ENCODE measurements at regions not wholly inside any gene's neighbourhood (a gene's known extent, or its start where the extent isn't known, plus 50 kb on each side); places are given as distances from the start of the nearest gene placed in this dataset.

- TF ChIP-seq CTCF (IDR thresholded peaks at IDR 0.05; ENCODE audit: low read depth, low read length, missing input control) (no peak), RAD21 (IDR thresholded peaks at IDR 0.05) (no peak), JUND (IDR thresholded peaks at IDR 0.05) (no peak)
Measured at GRCh38 chr14:71437870-71438269, 494.4 kb upstream of the RGS6 start.
